SJSA1 (cell line): ENCODE measurements at regions not wholly inside any gene's neighbourhood (a gene's known extent, or its start where the extent isn't known, plus 50 kb on each side); places are given as distances from the start of the nearest gene placed in this dataset.

Source experiments
- DNase-seq, 2 experiments: peaks; one replicate each; pipeline ENCODE4 v3.0.0-alpha.2; 2015 to 2020; ENCODE audit warnings: low spot score in 2 of 2, low read depth in 1 of 2
- H3K27ac ChIP-seq: fragments of 250-450 bp; sonication (Bioruptor Pico); 2 replicates; pipeline ENCODE4 v1.5.1; 2020; ENCODE audit warnings: mild to moderate bottlenecking, moderate library complexity
- H3K27me3 ChIP-seq: fragments of 250-450 bp; sonication (Bioruptor Pico); replicated peaks from 2 replicates; pipeline ENCODE4 v1.5.1; 2020; ENCODE audit warnings: mild to moderate bottlenecking, moderate library complexity
- H3K36me3 ChIP-seq: fragments of 250-450 bp; sonication (Bioruptor Pico); 2 replicates; pipeline ENCODE4 v1.5.1; 2020; ENCODE audit warnings: mild to moderate bottlenecking
- H3K4me1 ChIP-seq: fragments of 250-450 bp; sonication (Bioruptor Pico); replicated peaks from 2 replicates; pipeline ENCODE4 v1.6.1; 2021; ENCODE audit warnings: mild to moderate bottlenecking
- H3K4me3 ChIP-seq: fragments of 250-450 bp; sonication (Bioruptor Pico); 2 replicates; pipeline ENCODE4 v1.5.1; 2020; ENCODE audit warnings: mild to moderate bottlenecking
- H3K9me3 ChIP-seq: fragments of 250-450 bp; sonication (Bioruptor Pico); replicated peaks from 2 replicates; pipeline ENCODE4 v1.5.1; 2020; ENCODE audit warnings: mild to moderate bottlenecking

GRCh38 chr14:89534902-89535685 is 118.1 kb upstream of the FOXN3 start:
- Histone ChIP-seq H3K4me1 (peaks cover 23% of the 10 kb centered on the region), H3K27ac (no peak overlapping the region), H3K4me3 (no peak overlapping the region), H3K36me3 (no peaks in the 10 kb centered on the region), H3K9me3 (no peaks in the 10 kb centered on the region), H3K27me3 (no peaks in the 10 kb centered on the region)
- DNase-seq = peak in 1 of 2 experiments; percentile 28

GRCh38 chr14:89533766-89534165 is 116.7 kb upstream of the FOXN3 start:
- no peak overlapping the region for H3K4me3 ChIP-seq
- H3K4me1 ChIP-seq = peaks cover 11% of the 10 kb centered on the region
- no peaks in the 10 kb centered on the region for H3K27me3 ChIP-seq
- H3K27ac ChIP-seq = no peak overlapping the region
- no peak for DNase-seq
- H3K36me3 ChIP-seq = no peaks in the 10 kb centered on the region
- H3K9me3 ChIP-seq = no peaks in the 10 kb centered on the region

- Histone ChIP-seq H3K27me3 (no peaks in the 10 kb centered on the region), H3K27ac (no peak overlapping the region), H3K36me3 (no peaks in the 10 kb centered on the region), H3K4me1 (peaks cover 11% of the 10 kb centered on the region), H3K9me3 (no peaks in the 10 kb centered on the region), H3K4me3 (no peak overlapping the region)
- DNase-seq = no peak
These were observed 116.1 kb upstream of the FOXN3 start for GRCh38 chr14:89533136-89533535.

- no peak overlapping the region for H3K27ac ChIP-seq
- peaks cover 8% of the 10 kb centered on the region for H3K4me1 ChIP-seq
- H3K36me3 ChIP-seq = no peaks in the 10 kb centered on the region
- no peaks in the 10 kb centered on the region for H3K9me3 ChIP-seq
- H3K4me3 ChIP-seq = no peak overlapping the region
- DNase-seq = no peak
- H3K27me3 ChIP-seq = no peaks in the 10 kb centered on the region
These were observed 114.8 kb upstream of the FOXN3 start for GRCh38 chr14:89531661-89532335.

GRCh38 chr14:89524990-89525667 is 108.1 kb upstream of the FOXN3 start:
- DNase-seq = no peak
- Histone ChIP-seq H3K9me3 (no peaks in the 10 kb centered on the region), H3K4me1 (no peaks in the 10 kb centered on the region), H3K27ac (no peak overlapping the region), H3K27me3 (no peaks in the 10 kb centered on the region), H3K4me3 (no peak overlapping the region), H3K36me3 (no peaks in the 10 kb centered on the region)

GRCh38 chr14:89524412-89524811 is 107.4 kb upstream of the FOXN3 start:
- DNase-seq = no peak
- H3K4me1 ChIP-seq = no peaks in the 10 kb centered on the region
- H3K27me3 ChIP-seq = no peaks in the 10 kb centered on the region
- no peaks in the 10 kb centered on the region for H3K36me3 ChIP-seq
- H3K27ac ChIP-seq = no peak overlapping the region
- no peaks in the 10 kb centered on the region for H3K9me3 ChIP-seq
- no peak overlapping the region for H3K4me3 ChIP-seq

- Histone ChIP-seq H3K4me3 (no peak overlapping the region), H3K9me3 (no peaks in the 10 kb centered on the region), H3K4me1 (no peaks in the 10 kb centered on the region), H3K36me3 (no peaks in the 10 kb centered on the region), H3K27ac (no peak overlapping the region), H3K27me3 (no peaks in the 10 kb centered on the region)
- no peak for DNase-seq
These were observed 105.0 kb upstream of the FOXN3 start for GRCh38 chr14:89521988-89522387.

- Histone ChIP-seq H3K27me3 (no peaks in the 10 kb centered on the region), H3K4me1 (no peaks in the 10 kb centered on the region), H3K27ac (no peak overlapping the region), H3K9me3 (no peaks in the 10 kb centered on the region), H3K4me3 (no peak overlapping the region), H3K36me3 (no peaks in the 10 kb centered on the region)
- DNase-seq = no peak
These were observed 102.0 kb upstream of the FOXN3 start for GRCh38 chr14:89519040-89519439.

GRCh38 chr14:89516173-89516572 is 99.1 kb upstream of the FOXN3 start:
- H3K27ac ChIP-seq = no peak overlapping the region
- H3K27me3 ChIP-seq = no peaks in the 10 kb centered on the region
- H3K9me3 ChIP-seq = no peaks in the 10 kb centered on the region
- peaks cover 8% of the 10 kb centered on the region; the same call in 1 of the 2 replicates for H3K4me1 ChIP-seq
- no peak for DNase-seq
- H3K36me3 ChIP-seq = no peaks in the 10 kb centered on the region
- no peak overlapping the region for H3K4me3 ChIP-seq

GRCh38 chr14:89514601-89515000 is 97.6 kb upstream of the FOXN3 start:
- H3K27me3 ChIP-seq = no peaks in the 10 kb centered on the region
- no peak for DNase-seq
- no peak overlapping the region for H3K27ac ChIP-seq
- no peak overlapping the region for H3K4me3 ChIP-seq
- H3K9me3 ChIP-seq = no peaks in the 10 kb centered on the region
- no peaks in the 10 kb centered on the region for H3K36me3 ChIP-seq
- peaks cover 23% of the 10 kb centered on the region for H3K4me1 ChIP-seq

- Histone ChIP-seq H3K4me3 (no peak overlapping the region), H3K9me3 (no peaks in the 10 kb centered on the region)
- peak; percentile 55 to 70 for DNase-seq
These were observed 92.9 kb upstream of the FOXN3 start for GRCh38 chr14:89509891-89510290.

GRCh38 chr14:89508863-89509262 is 91.8 kb upstream of the FOXN3 start:
- H3K36me3 ChIP-seq = no peaks in the 10 kb centered on the region
- peak overlapping the region; percentile 90 for H3K27ac ChIP-seq
- no peak overlapping the region for H3K4me3 ChIP-seq
- H3K9me3 ChIP-seq = no peaks in the 10 kb centered on the region
- peaks cover 63% of the 10 kb centered on the region for H3K4me1 ChIP-seq
- no peaks in the 10 kb centered on the region for H3K27me3 ChIP-seq
- DNase-seq = no peak

More at GRCh38 chr14:89509891-89510290, 92.9 kb upstream of the FOXN3 start:
- Histone ChIP-seq H3K4me1 (peaks cover 56% of the 10 kb centered on the region), H3K36me3 (no peaks in the 10 kb centered on the region), H3K27ac (peak overlapping the region; percentile 79), H3K27me3 (no peaks in the 10 kb centered on the region)

- H3K9me3 ChIP-seq = no peaks in the 10 kb centered on the region
- H3K36me3 ChIP-seq = no peaks in the 10 kb centered on the region
- H3K27ac ChIP-seq = peak overlapping the region; percentile 90
- no peaks in the 10 kb centered on the region for H3K27me3 ChIP-seq
- peaks cover 63% of the 10 kb centered on the region for H3K4me1 ChIP-seq
- DNase-seq = peak in 1 of 2 experiments; percentile 61
- H3K4me3 ChIP-seq = no peak overlapping the region
These were observed 91.0 kb upstream of the FOXN3 start for GRCh38 chr14:89507926-89508460.

GRCh38 chr14:89507521-89507920 is 90.5 kb upstream of the FOXN3 start:
- no peak overlapping the region for H3K4me3 ChIP-seq
- H3K9me3 ChIP-seq = no peaks in the 10 kb centered on the region
- no peaks in the 10 kb centered on the region for H3K36me3 ChIP-seq
- no peaks in the 10 kb centered on the region for H3K27me3 ChIP-seq
- peaks cover 63% of the 10 kb centered on the region for H3K4me1 ChIP-seq
- peak in 1 of 2 experiments; percentile 86 for DNase-seq
- peak overlapping the region; percentile 90 for H3K27ac ChIP-seq
